HG03045 (cell line): ENCODE measurements at regions not wholly inside any gene's neighbourhood (a gene's known extent, or its start where the extent isn't known, plus 50 kb on each side); places are given as distances from the start of the nearest gene placed in this dataset.

Source experiments
- ATAC-seq: cut with Tn5 transposase; IDR thresholded peaks from one replicate; pipeline ENCODE4 v1.9.1; 2021; ENCODE audit warnings: mild to moderate bottlenecking, moderate library complexity; ENCODE audit not compliant: unreplicated experiment

- no peak for ATAC-seq
Observed at GRCh38 chr14:71201840-71202239, 294.6 kb downstream of the PCNX1 start.

- ATAC-seq = no peak
Observed at GRCh38 chr14:71202881-71203280, 295.6 kb downstream of the PCNX1 start.

- no peak for ATAC-seq
Observed at GRCh38 chr14:71203306-71203705, 296.0 kb downstream of the PCNX1 start.

GRCh38 chr14:71204231-71204630 lies 297.0 kb downstream of the PCNX1 start:
- ATAC-seq = no peak

GRCh38 chr14:71204768-71205167 lies 297.5 kb downstream of the PCNX1 start:
- ATAC-seq = no peak

- no peak for ATAC-seq
Observed at GRCh38 chr14:71206123-71206522, 298.9 kb downstream of the PCNX1 start.

- no peak for ATAC-seq
Observed at GRCh38 chr14:71206766-71207371, 299.6 kb downstream of the PCNX1 start.

GRCh38 chr14:71208702-71209357 lies 301.6 kb downstream of the PCNX1 start:
- ATAC-seq = no peak

- ATAC-seq = no peak
Observed at GRCh38 chr14:71209888-71210287, 302.6 kb downstream of the PCNX1 start.

GRCh38 chr14:71212093-71212492 lies 304.8 kb downstream of the PCNX1 start:
- no peak for ATAC-seq

- ATAC-seq = no peak
Observed at GRCh38 chr14:71212683-71213107, 305.4 kb downstream of the PCNX1 start.

- ATAC-seq = no peak
Observed at GRCh38 chr14:71214241-71214640, 307.0 kb downstream of the PCNX1 start.

- no peak for ATAC-seq
Observed at GRCh38 chr14:71220462-71220861, 313.2 kb downstream of the PCNX1 start.

- ATAC-seq = no peak
Observed at GRCh38 chr14:71221119-71221518, 313.9 kb downstream of the PCNX1 start.

GRCh38 chr14:71225113-71225512 lies 317.9 kb downstream of the PCNX1 start:
- ATAC-seq = no peak

- ATAC-seq = no peak
Observed at GRCh38 chr14:71228711-71229110, 321.5 kb downstream of the PCNX1 start.

- ATAC-seq = no peak
Observed at GRCh38 chr14:71229875-71230274, 322.6 kb downstream of the PCNX1 start.

GRCh38 chr14:71230897-71231296 lies 323.6 kb downstream of the PCNX1 start:
- ATAC-seq = no peak

GRCh38 chr14:71231521-71232393 lies 324.5 kb downstream of the PCNX1 start:
- no peak for ATAC-seq

- no peak for ATAC-seq
Observed at GRCh38 chr14:71232506-71232905, 325.2 kb downstream of the PCNX1 start.

- ATAC-seq = no peak
Observed at GRCh38 chr14:71235875-71236274, 328.6 kb downstream of the PCNX1 start.

GRCh38 chr14:71236487-71236886 lies 329.2 kb downstream of the PCNX1 start:
- ATAC-seq = no peak
